CD4-positive, alpha-beta T cell (primary cell): ENCODE measurements at regions not wholly inside any gene's neighbourhood (a gene's known extent, or its start where the extent isn't known, plus 50 kb on each side); places are given as distances from the start of the nearest gene placed in this dataset.

Experiments used
- ATAC-seq: fragments of 200-7000 bp; cut with Tn5 transposase; one replicate; pipeline ENCODE4 v1.10.0; 2022; ENCODE audit warnings: mild to moderate bottlenecking; ENCODE audit not compliant: poor library complexity
- CTCF ChIA-PET: fragments of 350-600 bp; sonication (Branson Sonifier 250); formaldehyde crosslinking; loops from one replicate; lab custom pipeline; 2021; ENCODE audit warnings: antibody characterized with exemption, inconsistent platforms; lab: Charles Lee
- POLR2A ChIA-PET: fragments of 350-600 bp; sonication (Branson Sonifier 250); formaldehyde crosslinking; loops from one replicate; lab custom pipeline; 2021; ENCODE audit warnings: antibody characterized with exemption, inconsistent platforms; lab: Charles Lee
- DNase-seq, 14 experiments: peaks; one replicate each; pipeline ENCODE4 v3.0.0-alpha.2; 2013 to 2020; ENCODE audit warnings: mixed read lengths in 2 of 14
- H3K27ac ChIP-seq, 2 donors: one replicate each; pipeline versions ENCODE4 v1.5.1 to v1.7.0; 2013; ENCODE audit warnings: low read length in 2 of 2, low read depth in 1 of 2, mild to moderate bottlenecking in 1 of 2
- H3K27me3 ChIP-seq, 2 experiments: 1 replicate in 1 of 2; 2 replicates in 1 of 2; pipeline versions ENCODE4 v1.6.1 to v1.7.0; 2013; ENCODE audit warnings: low read length in 2 of 2, control low read depth in 1 of 2, mild to moderate bottlenecking in 1 of 2, moderate library complexity in 1 of 2; ENCODE audit not compliant: insufficient read depth in 2 of 2, control insufficient read depth in 1 of 2
- H3K36me3 ChIP-seq: one replicate; pipeline ENCODE4 v1.6.1; 2013; ENCODE audit warnings: low read length, control low read depth; ENCODE audit not compliant: insufficient read depth
- H3K4me1 ChIP-seq: one replicate; pipeline ENCODE4 v1.6.1; 2013; ENCODE audit warnings: low read length, control low read depth; ENCODE audit not compliant: insufficient read depth
- H3K4me3 ChIP-seq: one replicate; pipeline ENCODE4 v1.5.1; 2013; ENCODE audit warnings: mild to moderate bottlenecking, low read length, moderate library complexity
- H3K9me3 ChIP-seq, 2 experiments: 1 replicate in 1 of 2; 2 replicates in 1 of 2; pipeline versions ENCODE4 v1.6.1 to v1.7.0; 2013; ENCODE audit warnings: low read length in 2 of 2, mild to moderate bottlenecking in 2 of 2, control low read depth in 1 of 2, moderate library complexity in 1 of 2; ENCODE audit not compliant: control insufficient read depth in 1 of 2, insufficient read depth in 1 of 2
- H3K27ac Mint-ChIP-seq: one replicate; pipeline ENCODE4 v1.8.0; 2020; ENCODE audit warnings: mixed read lengths
- H3K27me3 Mint-ChIP-seq: one replicate; pipeline ENCODE4 v1.8.0; 2021; ENCODE audit warnings: mixed read lengths
- H3K36me3 Mint-ChIP-seq: one replicate; pipeline ENCODE4 v1.8.0; 2021; ENCODE audit warnings: low read depth, mixed read lengths
- H3K4me1 Mint-ChIP-seq: one replicate; pipeline ENCODE4 v1.8.0; 2021; ENCODE audit warnings: low read depth, mixed read lengths
- H3K4me3 Mint-ChIP-seq: one replicate; pipeline ENCODE4 v1.8.0; 2020; ENCODE audit warnings: mild to moderate bottlenecking, mixed read lengths
- H3K9me3 Mint-ChIP-seq: one replicate; pipeline ENCODE4 v1.8.0; 2020; ENCODE audit warnings: mixed read lengths
- CTCF ChIP-seq: fragments of 200-600 bp; IDR thresholded peaks from one replicate; pipeline ENCODE4 v1.8.0; 2022; ENCODE audit warnings: antibody characterized with exemption, mild to moderate bottlenecking
- intact Hi-C, 2 experiments: fragments of 100-400 bp; cut with DNase I in 1 of 2; cut with micrococcal nuclease in 1 of 2; formaldehyde crosslinking; loops; one replicate each; pipeline versions ENCODE4 v1.15.1 to v1.9.0; 2023 to 2025; cut with DNase I, micrococcal nuclease

GRCh38 chr2:182496596-182496995 is 69.8 kb upstream of the PDE1A start:
- ATAC-seq (no peak), DNase-seq (no peak)
- H3K4me1 ChIP-seq: no peaks in the 10 kb centered on the region
- Mint-ChIP-seq H3K27ac (no peak overlapping the region), H3K9me3 (no peaks in the 10 kb centered on the region), H3K27me3 (no peaks in the 10 kb centered on the region), H3K4me1 (no peaks in the 10 kb centered on the region), H3K36me3 (no peaks in the 10 kb centered on the region), H3K4me3 (no peak overlapping the region)
- TF ChIP-seq CTCF: no peak
- H3K27me3 ChIP-seq: no peaks in the 10 kb centered on the region
- ChIA-PET CTCF (no interaction called here), POLR2A (no interaction called here)
- H3K9me3 ChIP-seq: no peaks in the 10 kb centered on the region
- H3K36me3 ChIP-seq: no peaks in the 10 kb centered on the region
- no peak overlapping the region for H3K4me3 ChIP-seq
- no peak overlapping the region for H3K27ac ChIP-seq
- intact Hi-C loops: no loop called here

- Mint-ChIP-seq H3K36me3 (no peaks in the 10 kb centered on the region), H3K27me3 (no peaks in the 10 kb centered on the region), H3K9me3 (no peaks in the 10 kb centered on the region), H3K4me1 (no peaks in the 10 kb centered on the region), H3K4me3 (no peak overlapping the region), H3K27ac (no peak overlapping the region)
- no peak for ATAC-seq
- Histone ChIP-seq H3K27me3 (no peaks in the 10 kb centered on the region), H3K36me3 (no peaks in the 10 kb centered on the region), H3K27ac (no peak overlapping the region), H3K4me3 (no peak overlapping the region), H3K4me1 (no peaks in the 10 kb centered on the region), H3K9me3 (no peaks in the 10 kb centered on the region)
- TF ChIP-seq CTCF: no peak
- no peak for DNase-seq
- intact Hi-C loops: no loop called here
- ChIA-PET POLR2A (no interaction called here), CTCF (no interaction called here)
Observed at GRCh38 chr2:182499706-182500470, 73.1 kb upstream of the PDE1A start.

GRCh38 chr2:182503886-182504285 is 77.0 kb upstream of the PDE1A start:
- H3K4me1 Mint-ChIP-seq: no peaks in the 10 kb centered on the region
- Histone ChIP-seq H3K27me3 (no peaks in the 10 kb centered on the region), H3K4me1 (no peaks in the 10 kb centered on the region), H3K36me3 (no peaks in the 10 kb centered on the region), H3K27ac (no peak overlapping the region), H3K9me3 (no peaks in the 10 kb centered on the region), H3K4me3 (no peak overlapping the region)
- H3K27ac Mint-ChIP-seq: no peak overlapping the region
- CTCF ChIA-PET: no interaction called here
- no peak for ATAC-seq
- TF ChIP-seq CTCF: no peak
- H3K27me3 Mint-ChIP-seq: no peaks in the 10 kb centered on the region
- POLR2A ChIA-PET: no interaction called here
- H3K9me3 Mint-ChIP-seq: no peaks in the 10 kb centered on the region
- no peak for DNase-seq
- no peak overlapping the region for H3K4me3 Mint-ChIP-seq
- intact Hi-C loops: no loop called here
- H3K36me3 Mint-ChIP-seq: no peaks in the 10 kb centered on the region
